NCI-H1417 (cell line): ENCODE measurements at regions not wholly inside any gene's neighbourhood (a gene's known extent, or its start where the extent isn't known, plus 50 kb on each side); places are given as distances from the start of the nearest gene placed in this dataset.

Source experiments
- DNase-seq, 3 experiments: peaks; one replicate each; lab custom pipeline; 2025; lab: John Stamatoyannopoulos, UW

- DNase-seq = no peak
Measured at GRCh38 chr20:10724449-10725173, 50.8 kb upstream of the JAG1 start.

- no peak for DNase-seq
Measured at GRCh38 chr20:10728873-10729670, 55.3 kb upstream of the JAG1 start.

GRCh38 chr20:10729785-10730184, 56.0 kb upstream of the JAG1 start:
- DNase-seq = no peak

GRCh38 chr20:10730629-10731183, 56.9 kb upstream of the JAG1 start:
- no peak for DNase-seq

- DNase-seq = no peak
Measured at GRCh38 chr20:10731190-10731965, 57.6 kb upstream of the JAG1 start.

GRCh38 chr20:10733122-10733521, 59.3 kb upstream of the JAG1 start:
- no peak for DNase-seq

- DNase-seq = no peak
Measured at GRCh38 chr20:10735195-10735949, 61.6 kb upstream of the JAG1 start.

- DNase-seq = no peak
Measured at GRCh38 chr20:10739134-10739533, 65.3 kb upstream of the JAG1 start.

GRCh38 chr20:10739566-10739965, 65.8 kb upstream of the JAG1 start:
- DNase-seq = no peak

- DNase-seq = no peak
Measured at GRCh38 chr20:10741060-10741459, 67.3 kb upstream of the JAG1 start.

GRCh38 chr20:10745790-10746189, 72.0 kb upstream of the JAG1 start:
- DNase-seq = no peak

- DNase-seq = no peak
Measured at GRCh38 chr20:10747019-10747418, 73.2 kb upstream of the JAG1 start.

GRCh38 chr20:10749084-10749483, 75.3 kb upstream of the JAG1 start:
- DNase-seq = no peak

- DNase-seq = no peak
Measured at GRCh38 chr20:10752206-10752605, 78.4 kb upstream of the JAG1 start.

GRCh38 chr20:10754824-10755223, 81.0 kb upstream of the JAG1 start:
- DNase-seq = peak in 1 of 3 experiments; percentile 21

GRCh38 chr20:10758446-10758845, 84.6 kb upstream of the JAG1 start:
- DNase-seq = no peak

- no peak for DNase-seq
Measured at GRCh38 chr20:10761232-10761631, 87.4 kb upstream of the JAG1 start.

GRCh38 chr20:10761786-10762185, 88.0 kb upstream of the JAG1 start:
- DNase-seq = no peak

- no peak for DNase-seq
Measured at GRCh38 chr20:10762216-10762615, 88.4 kb upstream of the JAG1 start.

- no peak for DNase-seq
Measured at GRCh38 chr20:10763112-10763511, 89.3 kb upstream of the JAG1 start.

GRCh38 chr20:10769700-10770099, 95.9 kb upstream of the JAG1 start:
- no peak for DNase-seq

GRCh38 chr20:10770753-10771152, 97.0 kb upstream of the JAG1 start:
- no peak for DNase-seq
